H1 (cell line): ENCODE measurements at regions not wholly inside any gene's neighbourhood (a gene's known extent, or its start where the extent isn't known, plus 50 kb on each side); places are given as distances from the start of the nearest gene placed in this dataset.

Experiments used
- CTCF ChIA-PET: fragments of 300-600 bp; sonication (Branson Sonifier 250); formaldehyde crosslinking; loops from one replicate; lab custom pipeline; 2021; ENCODE audit not compliant: partially characterized antibody; lab: Charles Lee
- POLR2A ChIA-PET: fragments of 300-600 bp; sonication (Branson Sonifier 250); formaldehyde crosslinking; loops from one replicate; lab custom pipeline; 2021; ENCODE audit warnings: inconsistent platforms; ENCODE audit not compliant: partially characterized antibody; lab: Charles Lee
- DNase-seq, 2 experiments: peaks; one replicate each; pipeline versions ENCODE4 v3.0.0 to v3.0.0-alpha.2; 2010 to 2022; ENCODE audit warnings: low spot score in 2 of 2, low read depth in 1 of 2, mixed read lengths in 1 of 2
- FAIRE-seq: peaks from 2 replicates; lab custom pipeline; 2011; peaks lifted over from hg19 to GRCh38; lab: Jason Lieb, UNC
- H2AFZ ChIP-seq: 2 replicates; pipeline ENCODE4 v1.8.1; 2012; ENCODE audit warnings: low read length, inconsistent platforms
- H2AK5ac ChIP-seq: 2 replicates; pipeline ENCODE4 v1.6.1; 2013; ENCODE audit warnings: low read depth, low read length
- H2BK120ac ChIP-seq: replicated peaks from 2 replicates; pipeline ENCODE3; 2013; ENCODE audit warnings: low read depth, low read length, inconsistent platforms
- H2BK12ac ChIP-seq: 2 replicates; pipeline ENCODE4 v1.6.1; 2013; ENCODE audit warnings: low read depth, low read length
- H2BK15ac ChIP-seq: 2 replicates; pipeline ENCODE4 v1.6.1; 2013; ENCODE audit warnings: low read length
- H2BK20ac ChIP-seq: 2 replicates; pipeline ENCODE4 v1.6.1; 2013; ENCODE audit warnings: low read length
- H2BK5ac ChIP-seq: 2 replicates; pipeline ENCODE4 v1.6.1; 2013; ENCODE audit warnings: low read depth, low read length
- H3K14ac ChIP-seq: 2 replicates; pipeline ENCODE4 v1.6.1; 2013; ENCODE audit warnings: inconsistent platforms; ENCODE audit not compliant: insufficient read length
- H3K18ac ChIP-seq: 2 replicates; pipeline ENCODE4 v1.6.1; 2013; ENCODE audit warnings: low read length; ENCODE audit errors: extremely low read depth
- H3K23ac ChIP-seq: 2 replicates; pipeline ENCODE4 v1.6.1; 2013; ENCODE audit warnings: inconsistent platforms; ENCODE audit not compliant: insufficient read length
- H3K23me2 ChIP-seq: 2 replicates; pipeline ENCODE4 v1.6.1; 2013; ENCODE audit warnings: low read depth, low read length
- H3K27ac ChIP-seq: 2 replicates; pipeline ENCODE4 v1.6.1; 2011; ENCODE audit warnings: low read depth, low read length, inconsistent platforms
- H3K27me3 ChIP-seq, 4 experiments: replicated peaks in 1 of 4; 1 replicate in 1 of 4; 2 replicates in 3 of 4; pipeline versions ENCODE4 v1.6.1 to v1.8.1; 2011 to 2013; ENCODE audit warnings: low read length in 3 of 4, mild to moderate bottlenecking in 3 of 4, inconsistent platforms in 2 of 4, mixed read lengths in 2 of 4, moderate library complexity in 1 of 4; ENCODE audit not compliant: control insufficient read depth in 3 of 4, insufficient read depth in 3 of 4; ENCODE audit errors: extremely low read depth in 1 of 4
- H3K36me3 ChIP-seq, 4 experiments: 2 replicates each; pipeline versions ENCODE4 v1.6.1 to v1.8.1; 2011 to 2013; ENCODE audit warnings: mild to moderate bottlenecking in 4 of 4, low read length in 3 of 4, moderate library complexity in 2 of 4, control low read depth in 1 of 4, inconsistent platforms in 1 of 4; ENCODE audit not compliant: insufficient read depth in 4 of 4, control insufficient read depth in 2 of 4
- H3K4ac ChIP-seq: replicated peaks from 2 replicates; pipeline ENCODE3; 2013; ENCODE audit warnings: low read length, low read depth, mixed read lengths, inconsistent platforms; ENCODE audit not compliant: insufficient read length
- H3K4me1 ChIP-seq, 4 experiments: replicated peaks in 1 of 4; 1 replicate in 1 of 4; 2 replicates in 3 of 4; pipeline versions ENCODE4 v1.6.1 to v1.8.1; 2011 to 2013; ENCODE audit warnings: low read length in 3 of 4, inconsistent platforms in 2 of 4, mixed read lengths in 1 of 4; ENCODE audit not compliant: insufficient read depth in 4 of 4, control insufficient read depth in 3 of 4
- H3K4me2 ChIP-seq, 2 experiments: 2 replicates each; pipeline versions ENCODE4 v1.6.1 to v1.8.1; 2011 to 2013; ENCODE audit warnings: low read depth in 2 of 2, low read length in 2 of 2, control low read depth in 1 of 2, inconsistent platforms in 1 of 2, mild to moderate bottlenecking in 1 of 2; ENCODE audit not compliant: insufficient read depth in 1 of 2
- H3K4me3 ChIP-seq, 4 experiments: fragments of 200-600, 300-600 bp in 1 of 4; sonication (generic), shearing (Covaris generic), sonication (Bioruptor Twin) in 1 of 4; 2 replicates each; pipeline versions ENCODE4 v1.5.1 to v1.8.1; 2011 to 2016; ENCODE audit warnings: low read length in 4 of 4, low read depth in 3 of 4, control low read depth in 2 of 4, inconsistent platforms in 2 of 4, mild to moderate bottlenecking in 2 of 4, mixed read lengths in 1 of 4, moderate library complexity in 1 of 4; ENCODE audit not compliant: insufficient read depth in 2 of 4; ENCODE audit errors: extremely low read depth in 1 of 4
- H3K56ac ChIP-seq: replicated peaks from 2 replicates; pipeline ENCODE3; 2013; ENCODE audit warnings: low read depth, mild to moderate bottlenecking, mixed read lengths, low read length, inconsistent platforms; ENCODE audit not compliant: insufficient read length
- H3K79me1 ChIP-seq: 2 replicates; pipeline ENCODE4 v1.6.1; 2013; ENCODE audit warnings: low read depth, low read length, control low read depth
- H3K79me2 ChIP-seq, 2 experiments: 2 replicates each; pipeline versions ENCODE4 v1.6.1 to v1.8.1; 2012 to 2013; ENCODE audit warnings: low read length in 2 of 2, mild to moderate bottlenecking in 2 of 2, inconsistent platforms in 1 of 2; ENCODE audit not compliant: insufficient read depth in 2 of 2, control insufficient read depth in 1 of 2
- H3K9ac ChIP-seq, 4 experiments: replicated peaks in 1 of 4; 1 replicate in 1 of 4; 2 replicates in 3 of 4; pipeline versions ENCODE4 v1.6.1 to v1.8.1; 2011 to 2013; ENCODE audit warnings: low read depth in 3 of 4, low read length in 3 of 4, control low read depth in 2 of 4, mild to moderate bottlenecking in 2 of 4, moderate library complexity in 2 of 4, inconsistent platforms in 1 of 4; ENCODE audit errors: extremely low read depth in 1 of 4
- H3K9me3 ChIP-seq, 2 experiments: 2 replicates each; pipeline versions ENCODE4 v1.6.1 to v1.8.1; 2012 to 2013; ENCODE audit warnings: mild to moderate bottlenecking in 2 of 2, moderate library complexity in 2 of 2, control low read depth in 1 of 2, inconsistent platforms in 1 of 2, low read depth in 1 of 2, low read length in 1 of 2, mixed read lengths in 1 of 2; ENCODE audit not compliant: insufficient read depth in 2 of 2
- H4K20me1 ChIP-seq, 2 experiments: replicated peaks in 1 of 2; 2 replicates each; pipeline versions ENCODE3 to v1.8.1; 2011 to 2013; ENCODE audit warnings: inconsistent platforms in 2 of 2, low read length in 2 of 2, mild to moderate bottlenecking in 1 of 2; ENCODE audit not compliant: insufficient read depth in 2 of 2, control insufficient read depth in 1 of 2
- H4K5ac ChIP-seq: 2 replicates; pipeline ENCODE4 v1.6.1; 2013; ENCODE audit warnings: low read length, low read depth, mixed read lengths, inconsistent platforms; ENCODE audit not compliant: insufficient read length
- H4K8ac ChIP-seq: 2 replicates; pipeline ENCODE4 v1.8.0; 2013; ENCODE audit warnings: mild to moderate bottlenecking, moderate library complexity, low read length, inconsistent platforms; ENCODE audit not compliant: insufficient read depth; ENCODE audit errors: extremely low read depth
- H4K91ac ChIP-seq: replicated peaks from 2 replicates; pipeline ENCODE3; 2013; ENCODE audit warnings: low read length, mixed read lengths, inconsistent platforms; ENCODE audit not compliant: insufficient read length
- CEBPB ChIP-seq: IDR thresholded peaks from 2 replicates; pipeline ENCODE4 v1.6.1; 2012; ENCODE audit warnings: low read depth, low read length
- GTF2F1 ChIP-seq: IDR thresholded peaks from 2 replicates; pipeline ENCODE4 v1.6.1; 2012; ENCODE audit warnings: low read depth, low read length, improper control_type of control experiment, borderline replicate concordance
- KDM5A ChIP-seq: fragments of 200-600 bp; IDR thresholded peaks from 2 replicates; pipeline ENCODE4 v1.7.1; 2012; ENCODE audit warnings: mild to moderate bottlenecking, low read length, inconsistent platforms, mixed read lengths
- POLR2AphosphoS5 ChIP-seq: IDR thresholded peaks from 2 replicates; pipeline ENCODE4 v1.6.1; 2011; ENCODE audit warnings: low read depth, low read length
- RAD21 ChIP-seq, 2 experiments: IDR thresholded peaks in 1 of 2; conservative IDR thresholded peaks in 1 of 2; 2 replicates each; pipeline ENCODE4 v1.6.1; 2011; ENCODE audit warnings: low read depth in 2 of 2, low read length in 2 of 2, improper control_type of control experiment in 1 of 2, inconsistent platforms in 1 of 2, mild to moderate bottlenecking in 1 of 2, moderate library complexity in 1 of 2
- SIN3A ChIP-seq, 2 experiments: IDR thresholded peaks in 1 of 2; conservative IDR thresholded peaks in 1 of 2; 2 replicates each; pipeline ENCODE4 v1.6.1; 2011 to 2012; ENCODE audit warnings: low read length in 2 of 2, improper control_type of control experiment in 1 of 2, low read depth in 1 of 2, mild to moderate bottlenecking in 1 of 2
- SUZ12 ChIP-seq: fragments of 200-600 bp; sonication (generic); IDR thresholded peaks from 2 replicates; pipeline ENCODE4 v1.6.1; 2012; ENCODE audit warnings: mild to moderate bottlenecking, inconsistent platforms, low read length, moderate library complexity, mixed read lengths
- TCF12 ChIP-seq: IDR thresholded peaks from 2 replicates; pipeline ENCODE4 v1.6.1; 2011; ENCODE audit warnings: low read depth, mild to moderate bottlenecking, low read length
- ZNF274 ChIP-seq: IDR thresholded peaks from 2 replicates; pipeline ENCODE4 v1.7.0; 2012; ENCODE audit warnings: low read length, borderline replicate concordance; ENCODE audit errors: extremely low read depth
- WGBS, 2 experiments: shearing (Covaris generic) in 1 of 2; methylation state at CpG; one replicate each; pipeline versions ENCODE4 v1.1.6 to v1.1.7; 2013 to 2015; ENCODE audit warnings: low lambda C conversion rate in 2 of 2, mixed read lengths in 2 of 2, inconsistent platforms in 1 of 2, low coverage in 1 of 2, missing lambda C conversion rate in 1 of 2; ENCODE audit not compliant: insufficient replicate concordance in 2 of 2, insufficient coverage in 1 of 2, insufficient read length in 1 of 2; ENCODE audit errors: extremely low coverage in 1 of 2, missing lambda C conversion rate in 1 of 2; 5-methylcytosine and 5-hydroxymethylcytosine counted together
- TF ChIP-seq, protein P1 (sequence below): IDR thresholded peaks from 2 replicates; pipeline ENCODE4 v1.6.1; 2012; ENCODE audit warnings: inconsistent platforms

- H4K20me1 ChIP-seq: no peaks in the 10 kb centered on the region
- no peaks in the 10 kb centered on the region for H3K27me3 ChIP-seq
- H2AK5ac ChIP-seq: no peak overlapping the region
- H3K14ac ChIP-seq: no peak overlapping the region
- H3K4me2 ChIP-seq: no peak overlapping the region
- H2BK20ac ChIP-seq: no peak overlapping the region
- no peak overlapping the region for H2BK5ac ChIP-seq
- H3K9me3 ChIP-seq: no peaks in the 10 kb centered on the region
- H4K5ac ChIP-seq: no peak overlapping the region
- no peaks in the 10 kb centered on the region for H3K4me1 ChIP-seq
- H3K4me3 ChIP-seq: no peak overlapping the region
- no peak overlapping the region for H4K91ac ChIP-seq
- H3K18ac ChIP-seq: no peak overlapping the region
- FAIRE-seq (no peak), DNase-seq (no peak)
- H3K9ac ChIP-seq: no peak overlapping the region
- H4K8ac ChIP-seq: no peak overlapping the region
- H3K27ac ChIP-seq: no peak overlapping the region
- H3K36me3 ChIP-seq: no peaks in the 10 kb centered on the region
- H2BK12ac ChIP-seq: no peak overlapping the region
- H3K79me1 ChIP-seq: no peaks in the 10 kb centered on the region
- H3K79me2 ChIP-seq: no peaks in the 10 kb centered on the region
- H2BK15ac ChIP-seq: no peak overlapping the region
- H2BK120ac ChIP-seq: no peak overlapping the region
- POLR2A ChIA-PET: no interaction called here
- H3K23ac ChIP-seq: no peak overlapping the region
- 88% methylated on average over 1 of the region's 1 CpG; no CpG with 5 or more reads in 1 of the 2 experiments for WGBS, 2 experiments
- no peak overlapping the region for H2AFZ ChIP-seq
- no peak overlapping the region for H3K56ac ChIP-seq
- H3K4ac ChIP-seq: no peak overlapping the region
- H3K23me2 ChIP-seq: no peaks in the 10 kb centered on the region
- TF ChIP-seq KDM5A (no peak), SIN3A (conservative IDR thresholded peaks at IDR 0.05 in 1 of 2, IDR thresholded peaks at IDR 0.05 in 1 of 2; ENCODE audit: low read depth in 1 of 2, low read length in 2 of 2) (no peak), ZNF274 (no peak), TCF12 (no peak), RAD21 (IDR thresholded peaks at IDR 0.05 in 1 of 2, conservative IDR thresholded peaks at IDR 0.05 in 1 of 2; ENCODE audit: low read depth in 2 of 2, low read length in 2 of 2) (no peak), CEBPB (no peak), GTF2F1 (no peak), SUZ12 (no peak), POLR2AphosphoS5 (no peak)
- TF ChIP-seq, protein P1, sequence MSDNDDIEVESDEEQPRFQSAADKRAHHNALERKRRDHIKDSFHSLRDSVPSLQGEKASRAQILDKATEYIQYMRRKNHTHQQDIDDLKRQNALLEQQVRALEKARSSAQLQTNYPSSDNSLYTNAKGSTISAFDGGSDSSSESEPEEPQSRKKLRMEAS: no peak
- CTCF ChIA-PET: no interaction called here
Observed at GRCh38 chr6:14692208-14692607, 553.7 kb upstream of the JARID2 start.
